ENCODE measurements at regions not wholly inside any gene's neighbourhood (a gene's known extent, or its start where the extent isn't known, plus 50 kb on each side); places are given as distances from the start of the nearest gene placed in this dataset.

- no peak for DNase-seq
These were observed 130.5 kb upstream of the SLC1A4 start for GRCh38 chr2:64858541-64859311.

GRCh38 chr2:64859312-64860212 is 129.6 kb upstream of the SLC1A4 start:
- DNase-seq, result peak; percentile 74

GRCh38 chr2:64860276-64860885 is 128.8 kb upstream of the SLC1A4 start:
- no peak for DNase-seq

- DNase-seq, result no peak
These were observed 128.3 kb upstream of the SLC1A4 start for GRCh38 chr2:64860936-64861335.

GRCh38 chr2:64861452-64862397 is 127.5 kb upstream of the SLC1A4 start:
- DNase-seq, result no peak

GRCh38 chr2:64862623-64863022 is 126.6 kb upstream of the SLC1A4 start:
- DNase-seq, result no peak

GRCh38 chr2:64863097-64863820 is 125.9 kb upstream of the SLC1A4 start:
- DNase-seq, result no peak

- peak; percentile 40 for DNase-seq
These were observed 123.9 kb upstream of the SLC1A4 start for GRCh38 chr2:64865073-64865830.

- no peak for DNase-seq
These were observed 123.3 kb upstream of the SLC1A4 start for GRCh38 chr2:64865831-64866345.

GRCh38 chr2:64866797-64867196 is 122.4 kb upstream of the SLC1A4 start:
- DNase-seq, result no peak

- DNase-seq, result no peak
These were observed 121.8 kb upstream of the SLC1A4 start for GRCh38 chr2:64867253-64867996.

GRCh38 chr2:64869126-64869525 is 120.1 kb upstream of the SLC1A4 start:
- no peak for DNase-seq

- peak; percentile 41 for DNase-seq
These were observed 115.7 kb upstream of the SLC1A4 start for GRCh38 chr2:64873472-64873924.

GRCh38 chr2:64874593-64874992 is 114.6 kb upstream of the SLC1A4 start:
- DNase-seq, result no peak

- DNase-seq, result no peak
These were observed 113.8 kb upstream of the SLC1A4 start for GRCh38 chr2:64875368-64875767.

- DNase-seq, result no peak
These were observed 113.0 kb upstream of the SLC1A4 start for GRCh38 chr2:64876137-64876647.

- DNase-seq, result no peak
These were observed 109.5 kb upstream of the SLC1A4 start for GRCh38 chr2:64879745-64880144.

- no peak for DNase-seq
These were observed 108.8 kb upstream of the SLC1A4 start for GRCh38 chr2:64880193-64880951.

- no peak for DNase-seq
These were observed 108.1 kb upstream of the SLC1A4 start for GRCh38 chr2:64881037-64881492.

All from NCI-H2107 (cell line).